Left ventricle myocardium inferior (tissue), 1 donor: ENCODE measurements at regions not wholly inside any gene's neighbourhood (a gene's known extent, or its start where the extent isn't known, plus 50 kb on each side); places are given as distances from the start of the nearest gene placed in this dataset.

Experiments
- DNase-seq: peaks from one replicate; pipeline ENCODE4 v3.0.0-alpha.2; 2020
- H3K27ac ChIP-seq: fragments of 200-600 bp; replicated peaks from 2 replicates; pipeline ENCODE4 v1.8.0; 2021
- H3K27me3 ChIP-seq: fragments of 200-600 bp; 2 replicates; pipeline ENCODE4 v1.8.0; 2021; ENCODE audit warnings: low read depth
- H3K36me3 ChIP-seq: fragments of 200-600 bp; 2 replicates; pipeline ENCODE4 v1.8.0; 2021
- H3K4me1 ChIP-seq: fragments of 200-600 bp; 2 replicates; pipeline ENCODE4 v1.8.0; 2021
- H3K4me3 ChIP-seq: fragments of 200-600 bp; 2 replicates; pipeline ENCODE4 v1.8.0; 2021; ENCODE audit warnings: mild to moderate bottlenecking, moderate library complexity
- H3K9me3 ChIP-seq: fragments of 200-600 bp; replicated peaks from 2 replicates; pipeline ENCODE4 v1.8.0; 2021
- intact Hi-C: fragments of 100-400 bp; cut with micrococcal nuclease; formaldehyde crosslinking; loops from one replicate; pipeline ENCODE4 v1.11.0; 2022
- TF ChIP-seq, protein P1 (sequence below): fragments of 200-600 bp; IDR thresholded peaks from 2 replicates; pipeline ENCODE4 v1.8.0; 2021; ENCODE audit warnings: antibody characterized with exemption, mild to moderate bottlenecking, borderline replicate concordance
- donor health status: DM: no; HTN: yes; CAD: no; lungs with severe emphysema.

DNA sequence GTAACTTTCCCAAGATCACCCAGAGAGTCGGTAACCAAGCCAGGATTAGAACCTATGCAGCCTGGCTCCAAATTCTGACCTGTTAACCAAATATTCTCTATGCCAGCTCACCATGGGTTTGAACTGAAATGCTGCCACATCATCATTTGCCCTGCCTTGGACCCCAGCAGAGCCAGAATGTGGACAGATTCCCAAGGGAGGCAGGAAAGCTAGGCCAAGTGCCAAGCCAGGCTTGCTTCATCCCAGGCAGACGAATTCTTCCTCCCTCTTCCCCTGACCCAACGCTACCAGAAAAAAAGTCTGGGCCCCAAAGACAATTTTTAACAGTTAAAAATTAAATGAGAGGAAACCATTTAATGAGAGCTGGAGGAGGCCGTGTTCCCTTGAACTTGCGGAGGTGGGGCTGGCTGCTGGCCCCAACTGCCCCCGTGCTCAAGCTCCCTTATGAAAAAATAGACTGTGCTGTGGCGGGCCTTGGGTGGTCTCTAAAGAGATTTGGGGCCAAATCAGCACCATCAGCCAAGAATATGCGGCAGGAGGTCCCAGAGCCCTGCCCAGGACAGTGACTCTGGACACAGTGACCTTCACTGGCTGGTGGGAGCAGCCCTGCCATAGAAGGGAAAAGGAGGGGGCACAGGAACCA lies 184.1 kb upstream of the SYT13 start:
- intact Hi-C loops = no loop called here
- Histone ChIP-seq H3K4me1 (no peaks in the 10 kb centered on the region), H3K27me3 (peaks cover 3% of the 10 kb centered on the region), H3K4me3 (no peak overlapping the region), H3K9me3 (no peaks in the 10 kb centered on the region), H3K27ac (no peak overlapping the region), H3K36me3 (no peaks in the 10 kb centered on the region)
- TF ChIP-seq, protein P1, sequence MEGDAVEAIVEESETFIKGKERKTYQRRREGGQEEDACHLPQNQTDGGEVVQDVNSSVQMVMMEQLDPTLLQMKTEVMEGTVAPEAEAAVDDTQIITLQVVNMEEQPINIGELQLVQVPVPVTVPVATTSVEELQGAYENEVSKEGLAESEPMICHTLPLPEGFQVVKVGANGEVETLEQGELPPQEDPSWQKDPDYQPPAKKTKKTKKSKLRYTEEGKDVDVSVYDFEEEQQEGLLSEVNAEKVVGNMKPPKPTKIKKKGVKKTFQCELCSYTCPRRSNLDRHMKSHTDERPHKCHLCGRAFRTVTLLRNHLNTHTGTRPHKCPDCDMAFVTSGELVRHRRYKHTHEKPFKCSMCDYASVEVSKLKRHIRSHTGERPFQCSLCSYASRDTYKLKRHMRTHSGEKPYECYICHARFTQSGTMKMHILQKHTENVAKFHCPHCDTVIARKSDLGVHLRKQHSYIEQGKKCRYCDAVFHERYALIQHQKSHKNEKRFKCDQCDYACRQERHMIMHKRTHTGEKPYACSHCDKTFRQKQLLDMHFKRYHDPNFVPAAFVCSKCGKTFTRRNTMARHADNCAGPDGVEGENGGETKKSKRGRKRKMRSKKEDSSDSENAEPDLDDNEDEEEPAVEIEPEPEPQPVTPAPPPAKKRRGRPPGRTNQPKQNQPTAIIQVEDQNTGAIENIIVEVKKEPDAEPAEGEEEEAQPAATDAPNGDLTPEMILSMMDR = no peak
- peak; percentile 27 for DNase-seq

DNA sequence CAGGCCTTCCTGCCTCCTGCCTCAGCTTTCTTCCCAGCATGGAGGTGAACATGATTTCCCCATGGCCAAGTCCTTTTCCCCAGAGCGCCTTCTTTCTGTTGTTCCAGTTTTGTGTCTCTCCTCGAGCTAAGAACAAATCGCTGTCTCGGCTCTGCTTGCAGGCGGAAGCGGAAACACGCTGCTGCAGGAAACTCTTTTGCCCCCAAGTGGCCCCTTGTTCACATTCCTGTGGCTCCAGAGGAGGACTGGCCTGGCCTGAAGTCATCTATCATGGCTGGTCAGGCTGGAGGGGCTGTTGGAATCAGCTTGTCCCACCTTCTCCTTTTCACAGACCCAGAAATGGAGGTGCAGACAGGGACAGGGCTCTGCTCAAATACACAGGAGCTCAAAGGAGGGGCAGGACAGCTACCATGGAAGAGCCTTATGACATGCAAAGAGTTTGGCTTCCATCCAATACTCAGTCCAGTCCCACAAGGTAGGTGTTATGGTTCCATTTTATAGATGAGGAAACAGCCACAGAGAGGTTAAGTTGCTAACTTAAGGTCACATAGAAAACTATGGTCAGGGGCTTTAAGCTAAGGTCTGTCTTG lies 182.2 kb upstream of the SYT13 start:
- Histone ChIP-seq H3K27ac (no peak overlapping the region), H3K9me3 (no peaks in the 10 kb centered on the region), H3K4me3 (no peak overlapping the region), H3K36me3 (no peaks in the 10 kb centered on the region), H3K4me1 (no peaks in the 10 kb centered on the region), H3K27me3 (peaks cover 3% of the 10 kb centered on the region)
- TF ChIP-seq, protein P1 = no peak
- intact Hi-C loops = no loop called here
- DNase-seq = no peak

- peaks cover 8% of the 10 kb centered on the region for H3K27me3 ChIP-seq
- no peak for DNase-seq
- no peaks in the 10 kb centered on the region for H3K4me1 ChIP-seq
- TF ChIP-seq, protein P1 = no peak
- H3K4me3 ChIP-seq = no peak overlapping the region
- H3K27ac ChIP-seq = no peak overlapping the region
- no peaks in the 10 kb centered on the region for H3K36me3 ChIP-seq
- intact Hi-C loops = no loop called here
- H3K9me3 ChIP-seq = no peaks in the 10 kb centered on the region
Observed at GRCh38 chr11:45463541-45463940, 177.4 kb upstream of the SYT13 start.

- TF ChIP-seq, protein P1 = no peak
- Histone ChIP-seq H3K27me3 (peaks cover 8% of the 10 kb centered on the region), H3K4me1 (no peaks in the 10 kb centered on the region), H3K27ac (no peak overlapping the region), H3K36me3 (no peaks in the 10 kb centered on the region), H3K4me3 (no peak overlapping the region), H3K9me3 (no peaks in the 10 kb centered on the region)
- DNase-seq = no peak
- intact Hi-C loops = no loop called here
Observed at GRCh38 chr11:45461514-45461913, 175.4 kb upstream of the SYT13 start.

DNA sequence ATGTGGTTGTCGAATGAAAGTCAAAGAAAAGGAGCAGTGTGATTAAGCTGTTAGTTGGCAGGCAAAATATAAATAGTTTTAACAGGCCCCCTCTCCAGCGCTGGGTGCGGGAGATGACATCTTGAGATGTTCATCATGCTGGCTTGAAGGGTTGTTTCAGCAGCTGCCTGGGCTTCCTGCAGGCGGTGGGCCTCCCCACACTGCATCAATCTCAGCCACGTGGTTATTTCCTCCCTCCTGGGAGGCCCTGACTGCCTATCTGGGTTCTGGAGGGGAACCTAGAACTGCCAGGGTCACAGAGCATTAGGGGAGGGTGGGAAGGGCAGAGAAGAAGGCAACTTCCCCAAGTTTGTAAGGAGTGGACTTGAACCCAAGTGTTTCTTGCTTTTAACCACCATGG lies 173.3 kb upstream of the SYT13 start:
- Histone ChIP-seq H3K27me3 (peaks cover 15% of the 10 kb centered on the region), H3K27ac (no peak overlapping the region), H3K9me3 (peaks cover 6% of the 10 kb centered on the region), H3K36me3 (no peaks in the 10 kb centered on the region), H3K4me1 (no peaks in the 10 kb centered on the region), H3K4me3 (no peak overlapping the region)
- intact Hi-C loops = no loop called here
- no peak for DNase-seq
- TF ChIP-seq, protein P1 = no peak
